NCI-H187 treated with DMSO at 0.1 percent for 48 hours (cell line): ENCODE measurements at regions not wholly inside any gene's neighbourhood (a gene's known extent, or its start where the extent isn't known, plus 50 kb on each side); places are given as distances from the start of the nearest gene placed in this dataset.

Experiments
- DNase-seq: peaks from one replicate; lab custom pipeline; 2025; lab: John Stamatoyannopoulos, UW

DNA sequence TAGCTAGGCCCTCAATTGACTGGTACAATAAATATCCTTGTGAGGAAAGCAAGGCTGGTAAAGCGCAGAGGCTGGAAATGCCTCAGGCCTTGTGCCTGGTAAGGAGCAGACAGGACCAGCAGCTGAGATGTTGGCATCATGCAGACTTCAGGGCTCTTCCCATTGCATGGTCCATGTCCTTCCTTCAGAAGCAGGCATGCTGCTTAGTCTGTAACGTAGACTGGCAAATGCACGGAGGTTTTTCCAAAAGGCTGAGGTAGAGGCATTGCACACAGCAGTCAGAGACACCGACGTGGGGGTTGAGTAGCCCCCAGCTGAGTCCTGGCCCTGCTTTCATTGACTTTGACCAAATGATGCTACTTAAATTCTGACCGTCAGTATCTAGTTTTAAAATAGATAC, 87.1 kb downstream of the ADRB2 start:
- DNase-seq: no peak

- no peak for DNase-seq
Measured at GRCh38 chr5:148913985-148914431, 87.6 kb downstream of the ADRB2 start.

DNA sequence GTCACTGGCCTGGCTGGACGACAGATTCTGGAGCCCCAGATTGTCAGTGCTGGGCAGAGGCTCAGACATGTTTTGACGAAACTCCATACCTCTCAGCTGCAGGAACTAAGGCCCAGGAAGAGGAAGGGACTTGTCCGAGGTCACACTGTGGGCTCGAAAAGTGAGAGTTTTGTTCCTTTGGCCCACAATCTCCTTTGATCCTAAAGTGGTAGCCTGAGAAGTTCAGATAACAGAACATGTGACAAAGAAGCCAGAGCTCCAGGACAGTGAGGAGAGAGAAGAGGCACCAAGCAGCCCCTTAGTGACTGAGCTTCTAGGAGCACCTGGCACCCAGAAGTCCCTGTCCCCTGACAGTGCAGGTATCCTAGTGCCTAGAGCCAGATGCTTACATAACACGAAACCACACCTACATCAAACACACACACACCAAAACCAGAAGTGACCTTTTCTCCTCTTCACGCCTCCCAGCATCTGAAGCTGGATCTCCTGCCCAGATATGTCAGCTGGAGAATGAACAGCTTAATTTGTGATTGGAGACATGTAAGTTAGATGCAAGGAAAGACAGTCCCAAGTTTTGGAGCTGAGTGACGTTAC, 88.9 kb downstream of the ADRB2 start:
- DNase-seq: no peak

DNA sequence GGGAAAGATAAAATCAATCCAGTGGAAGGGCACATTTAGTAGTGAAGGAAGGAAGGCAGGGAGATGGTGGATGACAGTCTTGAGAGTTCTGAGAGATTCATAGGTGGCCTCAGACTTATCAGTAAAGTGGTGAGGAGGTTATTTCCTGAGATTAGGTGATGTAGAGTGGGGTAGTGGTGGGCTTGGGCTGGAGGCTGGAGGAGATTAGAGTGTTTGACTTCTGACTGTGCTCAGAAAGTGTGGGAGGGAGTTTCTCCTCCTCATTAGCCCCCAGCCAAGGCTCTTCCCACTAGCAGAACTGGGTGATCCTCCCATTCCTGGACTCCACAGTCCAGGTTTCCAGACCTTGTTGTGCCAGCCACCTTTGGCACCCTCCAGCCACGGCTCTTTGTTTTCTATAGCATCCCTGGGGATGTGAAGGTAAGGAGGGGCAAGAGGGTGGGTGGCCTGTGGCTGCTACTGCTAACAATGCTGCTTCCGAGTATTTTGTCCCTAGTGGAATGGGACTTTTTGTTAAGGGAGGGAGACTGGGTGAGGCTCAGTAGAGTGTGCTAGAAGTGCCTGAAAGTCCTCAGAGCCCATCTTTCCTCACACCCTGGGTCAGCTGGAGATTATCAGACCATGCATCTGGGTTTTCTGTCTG, 94.4 kb downstream of the ADRB2 start:
- no peak for DNase-seq

DNA sequence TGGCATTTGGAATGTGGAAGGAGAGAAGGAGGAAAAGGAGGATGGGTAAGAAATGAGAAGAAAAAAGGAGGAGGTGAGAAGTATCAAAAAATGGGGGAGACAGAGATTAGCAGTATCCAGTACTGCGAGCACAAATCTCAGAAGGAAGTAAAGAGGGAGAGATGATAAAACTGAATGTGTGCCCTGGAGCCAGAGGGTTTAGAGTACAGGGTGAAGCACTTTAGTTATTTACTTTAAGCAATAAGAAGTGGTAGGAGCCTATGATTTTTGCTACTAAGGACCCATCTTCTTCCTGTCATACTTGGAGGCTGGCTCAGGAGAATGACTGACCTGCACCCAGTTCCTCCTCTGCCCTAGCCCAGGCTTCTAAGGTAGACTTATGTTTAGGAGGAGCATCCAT, 94.9 kb downstream of the ADRB2 start:
- no peak for DNase-seq

- DNase-seq: no peak
Measured at GRCh38 chr5:148922606-148923005, 96.2 kb downstream of the ADRB2 start.

GRCh38 chr5:148923023-148923422, 96.6 kb downstream of the ADRB2 start:
- no peak for DNase-seq

DNA sequence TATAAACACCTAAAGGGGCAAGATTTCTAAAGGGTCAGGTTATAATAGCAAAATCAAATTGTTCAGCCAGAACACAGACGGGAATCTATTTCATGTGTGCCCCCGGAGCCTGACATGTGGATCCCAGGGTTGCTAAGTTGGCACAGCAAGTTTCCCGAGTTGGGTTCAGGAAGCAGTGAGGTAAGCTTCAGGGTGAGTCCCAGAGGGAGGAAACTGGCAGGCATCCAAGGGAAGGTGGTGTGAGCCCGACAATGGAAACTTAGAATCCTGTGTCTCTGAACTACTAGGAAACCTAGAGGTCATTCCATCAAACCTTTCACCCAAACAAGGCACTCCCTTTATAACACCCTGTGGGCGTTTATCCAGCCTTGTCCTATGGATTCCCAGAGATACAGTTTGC, 98.4 kb downstream of the ADRB2 start:
- no peak for DNase-seq

- DNase-seq: no peak
Measured at GRCh38 chr5:148926207-148926606, 99.8 kb downstream of the ADRB2 start.

DNA sequence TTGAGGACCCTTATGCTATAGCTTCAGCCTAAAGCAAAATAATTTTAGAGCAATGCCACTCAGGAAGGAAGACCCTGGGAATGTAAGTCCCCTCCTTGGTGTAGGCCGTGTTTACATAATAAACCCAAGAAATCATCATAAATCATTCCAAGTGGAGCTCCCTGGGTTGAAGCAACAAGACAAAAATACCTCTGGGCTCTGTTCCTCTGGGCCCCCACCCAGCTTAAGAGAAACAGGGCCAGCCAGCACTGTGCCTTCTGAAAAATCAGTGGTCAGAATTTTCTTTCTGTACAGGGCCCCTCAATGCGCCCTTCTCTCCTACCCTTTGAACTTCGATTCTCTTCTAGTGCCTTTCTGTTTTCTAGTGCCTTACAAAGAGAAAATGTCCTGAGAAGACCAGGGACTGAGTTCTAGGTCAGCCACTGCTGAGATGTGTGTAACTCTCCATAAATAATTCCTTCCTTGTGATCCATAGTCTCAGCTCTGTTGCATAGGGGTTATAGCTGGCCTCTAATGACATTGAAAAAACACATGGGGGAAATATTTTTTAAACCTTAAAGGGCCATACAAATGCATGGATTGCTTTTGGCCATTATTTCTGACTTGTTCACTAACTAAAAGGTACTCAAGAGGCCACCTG, 101.0 kb downstream of the ADRB2 start:
- no peak for DNase-seq

- DNase-seq: no peak
Measured at GRCh38 chr5:148928141-148928540, 101.7 kb downstream of the ADRB2 start.

DNA sequence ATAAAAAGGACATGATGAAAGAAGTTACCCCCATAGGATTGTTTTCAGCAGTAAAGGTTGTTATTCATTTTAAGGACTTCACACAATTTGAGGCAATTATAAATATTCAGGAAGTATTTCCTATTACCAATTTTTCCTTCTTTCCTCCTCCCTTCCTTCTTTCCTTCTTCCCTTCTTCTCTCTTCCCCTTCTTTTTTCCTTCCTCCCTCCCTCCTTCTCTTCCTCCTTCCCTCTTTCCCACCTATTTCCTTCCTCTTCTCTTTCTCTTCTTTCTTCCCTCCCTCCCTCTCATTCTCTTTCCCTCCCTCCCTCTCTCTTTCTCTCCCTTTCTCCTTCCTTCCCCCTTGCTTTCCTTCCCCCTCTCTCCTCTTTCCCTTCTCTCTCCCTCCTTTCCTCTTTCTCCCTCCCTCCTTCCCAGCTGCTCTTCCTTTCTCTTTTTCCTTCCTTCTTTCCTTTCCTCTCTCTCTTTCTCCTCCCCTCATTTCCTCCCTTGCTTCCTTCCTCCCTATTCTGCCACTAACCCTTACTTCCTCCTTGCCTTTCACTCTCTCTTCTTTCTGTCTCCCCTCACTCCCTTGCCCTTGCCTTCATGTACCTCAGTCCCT, 105.1 kb downstream of the ADRB2 start:
- no peak for DNase-seq

DNA sequence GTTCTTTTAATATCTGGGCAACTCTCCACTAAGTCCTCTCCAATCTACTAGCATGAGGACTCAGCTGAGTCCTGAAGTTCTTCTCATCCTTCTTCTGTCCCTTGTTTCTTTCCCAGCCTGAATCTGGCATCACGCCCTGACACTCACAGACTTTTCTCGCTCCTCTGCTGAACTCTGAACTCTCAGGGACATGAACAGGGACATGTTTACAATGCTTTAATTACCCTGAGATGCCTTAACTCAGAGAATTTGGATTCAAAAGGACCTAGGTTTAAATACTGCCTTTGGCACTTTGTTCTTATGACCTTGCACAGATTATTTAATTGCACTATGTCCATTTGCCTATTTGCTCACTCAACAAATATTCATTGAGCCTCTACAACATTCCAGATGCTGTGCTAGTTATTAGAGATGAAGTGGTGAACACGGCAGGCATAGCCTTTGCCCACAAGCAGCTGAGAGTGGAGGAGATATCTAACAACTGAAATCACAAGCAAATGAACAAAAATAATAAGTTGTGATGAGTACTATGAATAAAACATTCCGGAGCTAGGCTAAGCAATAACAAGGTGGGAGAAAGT, 106.0 kb downstream of the ADRB2 start:
- DNase-seq: no peak

DNA sequence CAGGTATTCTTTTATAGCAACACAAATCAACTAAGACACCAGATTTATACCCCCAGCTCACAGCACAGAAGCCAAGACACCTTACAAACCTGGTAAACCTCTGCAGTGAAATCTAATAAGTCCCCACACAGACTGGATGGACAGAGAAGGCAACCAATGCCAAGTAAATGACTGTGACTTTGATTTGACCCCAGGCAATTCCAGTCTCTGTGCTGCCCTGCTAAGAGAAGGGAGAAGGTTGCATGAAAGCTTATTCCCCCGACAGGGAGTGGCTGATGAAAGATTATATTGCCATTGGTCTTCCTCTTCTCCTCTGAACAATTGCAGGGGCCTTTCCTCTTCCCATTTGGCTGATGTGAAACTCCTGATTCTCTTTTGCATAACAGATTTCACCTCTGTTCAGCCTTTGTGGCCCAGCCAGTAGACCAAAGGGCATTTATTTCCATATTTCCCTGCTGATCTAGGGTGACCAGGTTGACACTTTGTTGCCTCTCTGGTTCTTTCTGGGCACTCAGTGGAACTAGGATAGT, 107.6 kb downstream of the ADRB2 start:
- no peak for DNase-seq

DNA sequence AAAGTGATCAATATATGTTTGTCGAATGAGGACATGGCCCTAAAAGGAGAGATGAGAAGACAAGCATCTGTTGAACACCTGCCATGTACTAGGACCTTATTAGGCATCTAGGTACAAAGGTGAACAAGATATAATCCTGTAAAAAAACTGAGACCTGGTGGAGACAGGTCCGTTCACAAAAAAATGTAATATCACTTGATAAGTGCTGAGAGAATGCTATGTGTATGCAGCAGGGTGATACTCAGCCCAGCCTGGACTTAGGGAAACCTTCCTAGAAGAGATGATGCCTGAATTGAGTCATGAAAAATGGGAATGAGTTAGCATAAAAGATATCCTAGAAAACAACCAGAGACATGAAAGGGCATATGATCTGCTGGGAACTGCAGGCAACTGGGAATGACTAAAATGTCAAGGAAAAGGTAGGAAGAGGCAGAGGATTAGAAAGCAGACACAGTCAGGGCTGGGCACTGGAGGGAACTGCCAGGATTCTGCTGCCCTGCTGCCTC, 108.5 kb downstream of the ADRB2 start:
- no peak for DNase-seq

DNA sequence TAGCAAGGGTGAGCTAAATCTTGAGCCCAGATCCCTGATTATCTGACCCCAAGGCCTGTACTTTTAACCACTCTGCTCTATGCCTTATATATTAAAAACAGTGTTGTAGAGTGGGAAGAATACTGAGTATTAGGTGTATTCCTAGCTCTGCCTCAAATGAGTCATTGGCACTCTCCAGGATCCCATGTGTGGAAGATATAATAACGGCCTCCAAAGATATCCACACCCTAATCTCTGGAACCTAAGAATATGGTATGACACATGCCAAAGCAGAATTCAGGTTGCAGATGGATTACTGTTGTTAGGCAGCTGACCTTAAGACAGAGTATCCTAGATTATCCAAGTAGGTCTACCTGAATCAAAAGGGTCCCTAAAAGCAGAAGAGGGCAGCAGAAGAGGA, 110.8 kb downstream of the ADRB2 start:
- no peak for DNase-seq

DNA sequence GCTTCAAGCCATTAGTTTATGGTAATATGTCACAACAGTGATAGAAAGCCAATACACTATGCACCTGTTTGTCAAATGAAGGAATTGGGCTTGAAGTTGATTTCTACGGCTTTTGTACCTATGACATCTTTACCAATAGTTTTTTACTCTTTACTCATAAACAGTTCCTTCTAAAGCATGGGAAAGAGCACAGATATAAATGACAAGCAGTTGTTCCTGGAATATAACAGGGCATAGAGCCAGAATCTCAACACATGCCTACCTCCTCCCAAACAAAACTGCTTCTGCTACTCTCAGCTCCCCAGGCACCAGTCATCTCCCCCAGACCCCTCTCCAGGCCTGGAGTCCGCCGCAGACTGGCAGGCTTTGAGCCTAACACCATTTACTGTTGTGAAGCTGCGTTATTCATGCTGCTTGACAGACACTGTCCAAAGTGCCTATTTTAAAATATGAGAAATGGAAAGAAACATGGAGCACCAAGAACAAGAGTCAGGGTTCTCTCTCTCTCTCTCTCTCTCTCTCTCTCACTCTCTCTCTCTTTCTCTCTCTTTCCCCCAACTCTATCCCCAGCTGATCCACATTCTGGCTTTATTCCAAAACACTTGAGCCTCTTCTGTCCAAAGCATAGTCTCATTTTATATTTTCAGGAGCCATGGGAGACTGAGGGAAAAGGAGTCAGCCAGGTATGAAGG, 111.6 kb downstream of the ADRB2 start:
- no peak for DNase-seq

DNA sequence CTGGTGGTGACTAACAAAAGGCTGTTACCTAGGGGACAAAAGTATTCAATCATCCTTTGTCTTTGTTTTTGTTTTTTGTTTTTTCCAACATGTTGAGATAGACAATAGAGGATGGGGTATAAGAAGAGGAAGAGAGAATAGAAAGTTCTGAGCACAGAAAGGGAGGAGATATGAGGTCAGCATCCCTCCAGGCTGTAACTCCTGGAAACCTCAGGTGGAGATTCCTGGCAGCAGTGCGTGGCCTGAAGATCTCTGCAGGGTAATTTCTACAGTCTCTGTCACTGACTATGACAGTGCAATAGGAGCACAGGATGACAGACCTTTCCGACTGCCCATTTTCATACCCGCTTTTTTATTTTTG, 112.1 kb downstream of the ADRB2 start:
- no peak for DNase-seq

- DNase-seq: no peak
Measured at GRCh38 chr5:148939676-148940075, 113.3 kb downstream of the ADRB2 start.

DNA sequence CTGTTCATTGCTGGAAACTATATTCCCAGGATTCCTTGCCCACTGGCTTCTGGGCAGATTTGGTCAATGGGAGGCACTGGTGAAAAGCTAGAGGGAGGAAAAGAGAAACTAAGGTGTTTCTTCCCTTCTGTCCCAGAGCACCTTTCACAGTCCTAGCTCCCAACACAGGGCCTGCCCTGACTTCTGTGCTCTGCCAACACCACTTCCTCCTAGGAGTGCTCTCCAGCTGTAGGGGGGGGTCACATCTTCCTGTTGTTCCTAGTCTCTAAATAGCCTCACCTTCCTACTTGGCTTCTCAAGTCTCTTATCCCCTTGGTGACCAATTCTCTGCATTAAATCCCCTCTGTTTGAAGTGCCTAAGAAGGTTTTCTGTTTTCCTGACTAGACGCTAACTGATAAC, 115.4 kb downstream of the ADRB2 start:
- DNase-seq: no peak

GRCh38 chr5:148949841-148950470, 112.9 kb downstream of the SH3TC2 start:
- DNase-seq: no peak
